Endothelial cell of umbilical vein (primary cell): ENCODE measurements at regions not wholly inside any gene's neighbourhood (a gene's known extent, or its start where the extent isn't known, plus 50 kb on each side); places are given as distances from the start of the nearest gene placed in this dataset.

Source experiments
- CTCF ChIP-seq, 2 donors: IDR thresholded peaks; 1 replicate in 1 of 2; 2 replicates in 1 of 2; pipeline ENCODE4 v1.5.1; 2011; ENCODE audit warnings: low read length in 2 of 2, mild to moderate bottlenecking in 2 of 2, moderate library complexity in 2 of 2, control low read depth in 1 of 2, inconsistent platforms in 1 of 2, low read depth in 1 of 2; ENCODE audit not compliant: insufficient read depth in 1 of 2; ENCODE audit errors: extremely low read depth in 1 of 2
- FOS ChIP-seq: IDR thresholded peaks from 2 replicates; pipeline ENCODE4 v1.6.1; 2011; ENCODE audit warnings: mild to moderate bottlenecking, low read length, moderate library complexity, borderline replicate concordance; ENCODE audit not compliant: insufficient read depth
- JUN ChIP-seq: IDR thresholded peaks from 2 replicates; pipeline ENCODE4 v1.6.1; 2011; ENCODE audit warnings: borderline replicate concordance, low read depth; ENCODE audit not compliant: insufficient read length, insufficient read depth
- POLR2A ChIP-seq: IDR thresholded peaks from 2 replicates; pipeline ENCODE4 v1.6.1; 2012; ENCODE audit warnings: low read depth, mild to moderate bottlenecking, control low read depth, low read length

- no peak for TF ChIP-seq CTCF (IDR thresholded peaks at IDR 0.05; ENCODE audit: extremely low read depth in 1 of 2, insufficient read depth in 1 of 2, low read depth in 1 of 2, low read length in 2 of 2)
- no peak for TF ChIP-seq FOS
- TF ChIP-seq JUN: no peak
- TF ChIP-seq POLR2A: no peak
Measured at GRCh38 chr1:187952446-187952845, 1123.7 kb downstream of the PLA2G4A start.
